ENCODE measurements at regions not wholly inside any gene's neighbourhood (a gene's known extent, or its start where the extent isn't known, plus 50 kb on each side); places are given as distances from the start of the nearest gene placed in this dataset.
A peak's percentile ranks its signal among the peaks of the same experiment; 100 is the strongest.

DNA sequence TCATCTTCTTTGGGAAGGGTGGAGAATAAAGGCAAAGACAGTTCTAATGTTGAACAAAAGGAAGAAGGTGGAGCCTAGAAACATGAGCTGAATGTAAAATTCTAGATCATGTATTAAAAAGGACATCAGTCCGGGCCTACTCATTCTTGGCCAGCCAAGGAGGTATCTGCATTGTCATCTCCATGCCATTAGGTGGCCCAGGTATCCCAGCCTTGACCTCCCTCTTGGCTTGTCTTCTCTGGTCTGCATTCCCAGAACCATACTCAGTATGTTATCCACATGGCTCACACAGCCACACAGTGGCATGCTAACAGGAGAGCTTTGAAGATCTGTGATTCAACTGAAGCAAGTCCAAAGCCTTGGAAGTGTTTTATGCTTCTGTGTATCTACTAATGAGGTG is 369.8 kb upstream of the KAZN start:
- TF ChIP-seq POLR2A (IDR thresholded peaks at IDR 0.05) = no peak
- TF ChIP-seq, protein P1, sequence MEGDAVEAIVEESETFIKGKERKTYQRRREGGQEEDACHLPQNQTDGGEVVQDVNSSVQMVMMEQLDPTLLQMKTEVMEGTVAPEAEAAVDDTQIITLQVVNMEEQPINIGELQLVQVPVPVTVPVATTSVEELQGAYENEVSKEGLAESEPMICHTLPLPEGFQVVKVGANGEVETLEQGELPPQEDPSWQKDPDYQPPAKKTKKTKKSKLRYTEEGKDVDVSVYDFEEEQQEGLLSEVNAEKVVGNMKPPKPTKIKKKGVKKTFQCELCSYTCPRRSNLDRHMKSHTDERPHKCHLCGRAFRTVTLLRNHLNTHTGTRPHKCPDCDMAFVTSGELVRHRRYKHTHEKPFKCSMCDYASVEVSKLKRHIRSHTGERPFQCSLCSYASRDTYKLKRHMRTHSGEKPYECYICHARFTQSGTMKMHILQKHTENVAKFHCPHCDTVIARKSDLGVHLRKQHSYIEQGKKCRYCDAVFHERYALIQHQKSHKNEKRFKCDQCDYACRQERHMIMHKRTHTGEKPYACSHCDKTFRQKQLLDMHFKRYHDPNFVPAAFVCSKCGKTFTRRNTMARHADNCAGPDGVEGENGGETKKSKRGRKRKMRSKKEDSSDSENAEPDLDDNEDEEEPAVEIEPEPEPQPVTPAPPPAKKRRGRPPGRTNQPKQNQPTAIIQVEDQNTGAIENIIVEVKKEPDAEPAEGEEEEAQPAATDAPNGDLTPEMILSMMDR (IDR thresholded peaks at IDR 0.05) = no peak
- DNase-seq (ENCODE audit: low spot score in 2 of 2) = no peak
- H3K4me3 ChIP-seq (ENCODE audit: low read depth, poor library complexity, severe bottlenecking) = no peak overlapping the region
- intact Hi-C loops (cut with DNase I; ENCODE audit: low total_unique reads) = no loop called here
- 78 to 95% methylated on average over 1 of the region's 1 CpG for WGBS, 2 donors

DNA sequence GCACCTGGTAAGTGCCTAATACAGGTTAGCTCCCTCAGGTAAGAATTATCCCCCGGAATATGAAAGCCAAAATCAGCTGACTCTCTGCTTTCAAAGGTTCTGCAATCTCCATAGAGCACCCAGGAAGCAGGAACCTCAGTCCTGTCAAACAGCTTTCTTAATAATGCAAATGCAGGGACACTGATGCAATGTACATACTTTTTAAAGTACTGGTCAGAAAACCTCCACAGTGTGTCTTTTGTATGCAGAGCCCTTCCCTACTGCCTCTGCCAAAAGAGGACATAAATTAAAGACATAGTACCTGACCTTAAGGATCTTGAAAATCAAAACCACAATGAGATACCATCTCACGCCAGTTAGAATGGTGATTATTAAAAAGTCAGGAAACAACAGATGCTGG is 365.0 kb upstream of the KAZN start:
- no peak overlapping the region for H3K4me3 ChIP-seq (ENCODE audit: low read depth, poor library complexity, severe bottlenecking)
- WGBS, 2 donors = 68 to 79% methylated on average over 2 of the region's 2 CpGs
- TF ChIP-seq POLR2A (IDR thresholded peaks at IDR 0.05) = no peak
- TF ChIP-seq, protein P1 (IDR thresholded peaks at IDR 0.05) = no peak
- intact Hi-C loops (cut with DNase I; ENCODE audit: low total_unique reads) = no loop called here
- no peak for DNase-seq (ENCODE audit: low spot score in 2 of 2)

DNA sequence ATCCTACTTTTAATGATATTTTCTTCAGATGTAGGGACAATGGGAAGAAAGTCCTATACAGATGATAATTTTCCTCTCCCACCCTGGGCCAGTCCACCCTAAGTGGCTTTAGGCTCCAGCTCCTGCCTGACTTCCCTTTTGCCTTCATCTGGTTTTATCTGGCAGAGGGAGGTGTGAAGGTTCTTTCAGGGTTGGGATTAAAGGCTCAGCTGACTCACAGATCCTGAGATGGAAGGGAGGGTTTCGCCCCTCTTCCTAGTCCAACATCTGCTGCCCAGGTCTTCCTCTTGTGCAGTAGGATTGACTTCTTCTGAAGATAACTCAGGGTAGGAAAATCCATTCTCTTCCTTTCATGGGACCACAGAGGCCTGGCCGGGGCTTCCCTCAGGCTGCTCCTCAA is 362.4 kb upstream of the KAZN start:
- 88 to 90% methylated on average over 2 of the region's 2 CpGs for WGBS, 2 donors
- intact Hi-C loops (cut with DNase I; ENCODE audit: low total_unique reads) = no loop called here

DNA sequence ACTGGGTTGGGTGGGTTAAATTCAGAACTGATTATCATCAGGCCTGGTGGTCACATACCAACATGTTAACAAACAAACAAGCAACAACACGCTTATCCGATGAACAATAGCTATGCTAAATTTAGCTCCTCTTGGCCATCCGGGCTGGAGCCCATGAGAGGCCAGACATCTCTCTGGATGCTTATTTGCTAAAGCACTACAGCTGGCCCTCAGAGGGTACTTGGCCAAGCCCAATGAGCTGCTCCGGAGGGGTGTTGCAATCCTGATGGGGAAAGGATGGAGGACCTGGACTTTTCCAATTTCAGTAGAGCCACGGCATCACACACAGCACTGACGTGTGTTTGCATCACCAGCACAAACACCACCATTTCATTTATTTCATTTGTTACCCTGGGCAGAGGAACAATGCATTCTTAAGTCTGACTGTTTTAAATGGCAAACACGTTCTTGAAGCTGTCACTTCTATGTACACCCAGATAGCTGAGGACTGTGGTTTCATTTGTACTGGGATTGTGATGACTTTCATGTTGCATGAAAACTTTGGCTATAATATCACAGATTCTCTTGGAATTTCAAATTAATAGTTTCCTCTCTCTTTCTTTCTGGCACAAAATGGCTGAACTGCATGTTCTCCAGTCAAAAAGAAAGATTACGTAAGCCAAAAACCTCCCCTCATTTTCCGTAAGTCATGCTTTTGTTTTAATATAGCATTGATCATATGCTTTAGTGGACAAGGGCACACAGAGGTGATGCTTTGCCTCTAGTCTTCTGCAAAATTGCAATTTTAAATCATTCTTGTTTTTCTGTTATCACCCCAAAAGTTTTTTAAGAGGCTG is 359.8 kb upstream of the KAZN start:
- peak; percentile 73 to 86 for DNase-seq (ENCODE audit: low spot score in 2 of 2)
- no peak overlapping the region for H3K4me3 ChIP-seq (ENCODE audit: low read depth, poor library complexity, severe bottlenecking)
- intact Hi-C loops (cut with DNase I; ENCODE audit: low total_unique reads) = no loop called here
- TF ChIP-seq, protein P1 (IDR thresholded peaks at IDR 0.05) = no peak
- no peak for TF ChIP-seq POLR2A (IDR thresholded peaks at IDR 0.05)
- 68 to 74% methylated on average over 9 of the region's 9 CpGs for WGBS, 2 donors

More for the DNA sequence above, 362.4 kb upstream of the KAZN start:
- no peak for TF ChIP-seq POLR2A (IDR thresholded peaks at IDR 0.05)
- TF ChIP-seq, protein P1 (IDR thresholded peaks at IDR 0.05) = no peak
- no peak overlapping the region for H3K4me3 ChIP-seq (ENCODE audit: low read depth, poor library complexity, severe bottlenecking)
- DNase-seq (ENCODE audit: low spot score in 2 of 2) = no peak

DNA sequence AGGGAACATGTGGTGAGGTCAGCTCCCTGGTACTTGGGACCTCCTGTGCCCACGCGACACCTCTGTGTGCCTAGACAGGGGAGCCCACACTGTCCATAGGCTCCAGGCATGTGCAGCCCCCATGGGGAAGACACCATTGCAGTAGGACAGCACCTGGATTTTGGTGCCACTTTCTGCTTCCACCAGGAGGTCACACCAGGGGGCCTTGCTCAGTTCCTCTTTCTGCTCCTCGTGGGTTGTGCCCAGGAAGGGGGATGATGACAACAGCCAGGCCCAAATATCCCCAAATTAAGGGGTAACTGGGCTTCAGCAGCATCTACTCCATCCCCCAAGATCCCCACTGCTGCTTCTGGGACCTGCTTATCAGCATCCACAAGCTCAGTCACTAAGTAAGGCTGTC is 358.2 kb upstream of the KAZN start:
- no peak overlapping the region for H3K4me3 ChIP-seq (ENCODE audit: low read depth, poor library complexity, severe bottlenecking)
- 87 to 88% methylated on average over 3 of the region's 3 CpGs for WGBS, 2 donors
- intact Hi-C loops (cut with DNase I; ENCODE audit: low total_unique reads) = no loop called here
- DNase-seq (ENCODE audit: low spot score in 2 of 2) = no peak
- no peak for TF ChIP-seq POLR2A (IDR thresholded peaks at IDR 0.05)
- TF ChIP-seq, protein P1 (IDR thresholded peaks at IDR 0.05) = no peak

DNA sequence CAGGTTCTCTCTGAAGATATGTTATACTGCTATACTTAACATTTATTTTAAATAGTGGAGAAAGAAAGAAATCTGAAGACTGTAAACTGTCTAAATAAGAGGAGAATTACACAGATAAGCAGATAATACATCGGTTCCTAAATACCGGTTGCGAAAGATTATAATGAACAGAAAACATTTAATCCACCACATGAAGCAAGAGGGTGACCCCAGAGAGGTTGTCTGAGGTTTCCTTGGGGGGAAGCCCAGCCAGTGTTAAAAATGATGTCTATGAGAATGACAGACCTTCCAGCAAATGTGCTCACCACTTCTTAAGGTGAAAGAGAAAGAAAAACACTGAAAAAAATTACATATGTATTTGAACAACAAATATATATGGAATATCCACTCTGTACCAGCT is 356.4 kb upstream of the KAZN start:
- WGBS, 2 donors = 80 to 82% methylated on average over 3 of the region's 3 CpGs
- intact Hi-C loops (cut with DNase I; ENCODE audit: low total_unique reads) = no loop called here
- TF ChIP-seq, protein P1 (IDR thresholded peaks at IDR 0.05) = no peak
- TF ChIP-seq POLR2A (IDR thresholded peaks at IDR 0.05) = no peak

More for the DNA sequence above, 356.4 kb upstream of the KAZN start:
- no peak overlapping the region for H3K4me3 ChIP-seq (ENCODE audit: low read depth, poor library complexity, severe bottlenecking)
- DNase-seq (ENCODE audit: low spot score in 2 of 2) = no peak

All from lower leg skin (tissue), 4 donors.